A673 (cell line): ENCODE measurements at regions not wholly inside any gene's neighbourhood (a gene's known extent, or its start where the extent isn't known, plus 50 kb on each side); places are given as distances from the start of the nearest gene placed in this dataset.

Source experiments
- BruUV-seq: library from RNA; stranded (reverse); fragments of 400-500 nt; replicated peaks from 2 replicates; lab custom pipeline; 2021; lab: Mats Ljungman, UMichigan
- CTCF ChIA-PET: fragments of 300-600 bp; sonication (Branson Sonifier 250); formaldehyde crosslinking; loops from one replicate; lab custom pipeline; 2022; ENCODE audit warnings: antibody characterized with exemption; lab: Charles Lee
- POLR2A ChIA-PET: fragments of 300-600 bp; sonication (Branson Sonifier 250); formaldehyde crosslinking; loops from one replicate; lab custom pipeline; 2022; ENCODE audit warnings: antibody characterized with exemption; ENCODE audit not compliant: low non-redundant PET; lab: Charles Lee
- DNase-seq: peaks from one replicate; pipeline ENCODE4 v3.0.0-alpha.2; 2015; ENCODE audit warnings: low spot score
- H3K27ac ChIP-seq: fragments of 200-600 bp; sonication (generic); 2 replicates; pipeline ENCODE4 v1.5.1; 2016; ENCODE audit warnings: mixed run types, low read depth, mild to moderate bottlenecking, mixed read lengths, antibody characterized with exemption, low read length; ENCODE audit not compliant: poor library complexity, severe bottlenecking
- H3K27me3 ChIP-seq: fragments of 200-600 bp; sonication (generic); replicated peaks from 2 replicates; pipeline ENCODE4 v1.6.1; 2017; ENCODE audit warnings: mixed run types, low read depth, mild to moderate bottlenecking, mixed read lengths, antibody characterized with exemption, low read length; ENCODE audit not compliant: insufficient read depth, poor library complexity
- H3K36me3 ChIP-seq: fragments of 200-600 bp; sonication (generic); 2 replicates; pipeline ENCODE4 v1.6.1; 2016; ENCODE audit warnings: mixed run types, mild to moderate bottlenecking, mixed read lengths, antibody characterized with exemption, low read length; ENCODE audit not compliant: insufficient read depth, poor library complexity, severe bottlenecking
- H3K4me1 ChIP-seq: fragments of 200-600 bp; sonication (generic); 2 replicates; pipeline ENCODE4 v1.6.1; 2017; ENCODE audit warnings: mixed run types, mild to moderate bottlenecking, mixed read lengths, antibody characterized with exemption, low read length; ENCODE audit not compliant: insufficient read depth, poor library complexity, severe bottlenecking
- H3K4me3 ChIP-seq: fragments of 200-600 bp; sonication (generic); 2 replicates; pipeline ENCODE4 v1.5.1; 2016; ENCODE audit warnings: low read depth, mixed run types, mild to moderate bottlenecking, mixed read lengths, low read length; ENCODE audit not compliant: poor library complexity, severe bottlenecking
- H3K9me3 ChIP-seq: fragments of 200-600 bp; sonication (generic); 2 replicates; pipeline ENCODE4 v1.6.1; 2016; ENCODE audit warnings: mixed run types, low read depth, mild to moderate bottlenecking, mixed read lengths, antibody characterized with exemption, low read length; ENCODE audit not compliant: poor library complexity, severe bottlenecking
- EZH2 ChIP-seq: fragments of 200-600 bp; sonication (generic); IDR thresholded peaks from 2 replicates; pipeline ENCODE4 v1.6.1; 2017; ENCODE audit warnings: borderline replicate concordance, low read depth, mild to moderate bottlenecking, mixed read lengths, antibody characterized with exemption, low read length; ENCODE audit not compliant: poor library complexity, severe bottlenecking
- intact Hi-C: fragments of 100-400 bp; cut with micrococcal nuclease; formaldehyde crosslinking; loops from one replicate; pipeline ENCODE4 v1.10.0; 2022; ENCODE audit not compliant: unreplicated experiment
- TF ChIP-seq, protein P1 (sequence below): fragments of 300-800, 200-600 bp; sonication (generic); conservative IDR thresholded peaks from 2 replicates; pipeline ENCODE4 v1.5.1; 2017; ENCODE audit warnings: low read depth, mild to moderate bottlenecking, antibody characterized with exemption, low read length, moderate library complexity, mixed read lengths

DNA sequence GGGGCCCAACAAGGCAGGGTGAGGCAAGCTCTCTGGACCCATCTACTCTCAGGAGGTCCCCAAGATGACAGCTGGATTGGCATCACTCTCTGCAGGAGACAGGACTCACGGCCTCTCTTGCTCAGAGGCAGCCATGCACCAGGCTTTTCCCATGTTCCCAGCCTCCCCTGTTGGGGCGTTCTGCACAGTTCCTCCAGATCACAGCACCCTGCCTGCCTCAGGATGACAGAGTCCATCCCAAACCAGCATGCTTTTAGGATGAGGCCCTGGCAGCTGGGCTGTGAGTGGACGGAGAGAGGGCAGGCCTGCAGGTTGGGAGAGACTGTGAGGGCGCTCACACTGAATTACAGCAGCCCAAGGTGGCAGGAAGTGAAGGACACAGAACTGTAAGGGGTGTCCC, 143.2 kb upstream of the MLN start:
- H3K9me3 ChIP-seq = no peaks in the 10 kb centered on the region
- no TSS peak for BruUV-seq
- DNase-seq = no peak
- H3K4me1 ChIP-seq = no peaks in the 10 kb centered on the region
- no peak overlapping the region for H3K27ac ChIP-seq
- TF ChIP-seq, protein P1, sequence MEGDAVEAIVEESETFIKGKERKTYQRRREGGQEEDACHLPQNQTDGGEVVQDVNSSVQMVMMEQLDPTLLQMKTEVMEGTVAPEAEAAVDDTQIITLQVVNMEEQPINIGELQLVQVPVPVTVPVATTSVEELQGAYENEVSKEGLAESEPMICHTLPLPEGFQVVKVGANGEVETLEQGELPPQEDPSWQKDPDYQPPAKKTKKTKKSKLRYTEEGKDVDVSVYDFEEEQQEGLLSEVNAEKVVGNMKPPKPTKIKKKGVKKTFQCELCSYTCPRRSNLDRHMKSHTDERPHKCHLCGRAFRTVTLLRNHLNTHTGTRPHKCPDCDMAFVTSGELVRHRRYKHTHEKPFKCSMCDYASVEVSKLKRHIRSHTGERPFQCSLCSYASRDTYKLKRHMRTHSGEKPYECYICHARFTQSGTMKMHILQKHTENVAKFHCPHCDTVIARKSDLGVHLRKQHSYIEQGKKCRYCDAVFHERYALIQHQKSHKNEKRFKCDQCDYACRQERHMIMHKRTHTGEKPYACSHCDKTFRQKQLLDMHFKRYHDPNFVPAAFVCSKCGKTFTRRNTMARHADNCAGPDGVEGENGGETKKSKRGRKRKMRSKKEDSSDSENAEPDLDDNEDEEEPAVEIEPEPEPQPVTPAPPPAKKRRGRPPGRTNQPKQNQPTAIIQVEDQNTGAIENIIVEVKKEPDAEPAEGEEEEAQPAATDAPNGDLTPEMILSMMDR = no peak
- TF ChIP-seq EZH2 = no peak
- ChIA-PET POLR2A (no interaction called here), CTCF (no interaction called here)
- intact Hi-C loops = no loop called here
- H3K36me3 ChIP-seq = no peaks in the 10 kb centered on the region
- H3K4me3 ChIP-seq = no peak overlapping the region
- H3K27me3 ChIP-seq = no peaks in the 10 kb centered on the region

DNA sequence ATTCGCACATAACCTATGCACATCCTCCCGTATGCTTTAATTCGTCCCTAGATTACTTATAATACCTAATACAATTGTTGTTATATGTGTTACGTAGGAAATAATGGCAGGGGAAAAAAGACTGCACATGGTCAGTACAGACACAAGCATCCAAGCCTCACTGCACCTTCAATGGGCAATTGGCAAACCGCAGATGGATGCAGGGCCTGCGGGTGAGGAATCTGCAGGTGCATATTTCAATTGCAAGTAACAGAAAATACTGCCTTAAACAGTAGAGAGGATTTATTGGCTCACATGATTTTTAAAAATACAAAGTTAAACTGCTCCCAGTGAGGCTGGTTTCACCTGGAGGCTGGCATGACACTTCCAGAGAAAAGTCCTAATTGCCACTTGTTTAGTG, 142.1 kb upstream of the MLN start:
- ChIA-PET POLR2A (no interaction called here), CTCF (no interaction called here)
- no peaks in the 10 kb centered on the region for H3K36me3 ChIP-seq
- no peak overlapping the region for H3K27ac ChIP-seq
- TF ChIP-seq EZH2 = no peak
- TF ChIP-seq, protein P1 = no peak
- intact Hi-C loops = no loop called here
- no peak for DNase-seq
- no peak overlapping the region for H3K4me3 ChIP-seq
- H3K4me1 ChIP-seq = no peaks in the 10 kb centered on the region
- no peaks in the 10 kb centered on the region for H3K9me3 ChIP-seq
- BruUV-seq = no TSS peak
- no peaks in the 10 kb centered on the region for H3K27me3 ChIP-seq

DNA sequence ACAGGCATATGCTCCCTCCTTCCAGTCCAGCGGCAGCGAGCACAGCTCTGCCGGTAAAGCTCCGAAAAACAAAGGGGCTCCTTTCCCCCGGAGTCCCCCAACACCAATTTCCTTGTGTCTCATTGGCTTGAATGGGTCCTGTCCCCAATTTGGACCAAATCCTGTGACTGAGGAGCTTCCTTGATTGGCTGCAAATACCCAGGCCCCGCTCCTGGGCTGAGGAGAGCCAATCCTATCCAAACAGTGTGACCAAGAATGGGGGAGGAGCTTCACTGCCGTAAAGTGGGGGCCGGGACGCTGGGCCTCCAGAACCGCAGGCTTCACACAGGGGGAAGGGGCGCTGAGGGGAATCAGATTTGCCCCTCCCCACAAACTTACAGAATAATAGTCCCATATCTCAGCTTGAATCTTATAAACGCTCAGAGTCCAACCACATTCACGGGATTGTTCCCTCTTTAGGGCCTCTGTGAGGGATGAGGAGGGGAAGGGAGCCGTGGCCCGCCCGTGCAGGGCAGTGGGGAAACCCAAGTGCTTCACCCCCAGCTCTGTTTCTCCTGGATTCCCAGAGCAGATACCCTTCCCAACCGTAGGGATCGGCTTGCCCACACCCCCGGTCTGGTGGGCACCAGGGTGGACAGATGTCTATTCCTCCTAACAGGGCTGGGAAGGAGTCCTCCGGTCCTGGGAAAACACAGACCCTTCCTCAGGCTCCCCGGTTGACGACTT, 141.0 kb upstream of the MLN start:
- Histone ChIP-seq H3K36me3 (no peaks in the 10 kb centered on the region), H3K4me3 (no peak overlapping the region), H3K9me3 (no peaks in the 10 kb centered on the region), H3K27me3 (no peaks in the 10 kb centered on the region), H3K4me1 (no peaks in the 10 kb centered on the region), H3K27ac (no peak overlapping the region)
- TF ChIP-seq, protein P1 = no peak
- TF ChIP-seq EZH2 = no peak
- DNase-seq = no peak
- ChIA-PET CTCF (no interaction called here), POLR2A (no interaction called here)
- BruUV-seq = no TSS peak
- intact Hi-C loops = no loop called here
